GM23338 (cell line): ENCODE measurements at regions not wholly inside any gene's neighbourhood (a gene's known extent, or its start where the extent isn't known, plus 50 kb on each side); places are given as distances from the start of the nearest gene placed in this dataset.

ENCODE experiments used
- CREB1 ChIP-seq: fragments of 250-450 bp; sonication (Bioruptor Pico); IDR thresholded peaks from 2 replicates; pipeline ENCODE4 v1.5.0; 2020; ENCODE audit warnings: low read depth, mild to moderate bottlenecking, moderate library complexity
- ETS1 ChIP-seq: IDR thresholded peaks from 2 replicates; pipeline ENCODE4 v1.6.1; 2016; ENCODE audit warnings: antibody characterized with exemption
- EZH2 ChIP-seq: fragments of 200-600 bp; sonication (generic); IDR thresholded peaks from one replicate; pipeline ENCODE4 v1.8.0; 2017; ENCODE audit warnings: antibody characterized with exemption, mild to moderate bottlenecking, low read depth; ENCODE audit not compliant: unreplicated experiment
- EZH2phosphoT487 ChIP-seq: fragments of 200-600 bp; sonication (generic); IDR thresholded peaks from one replicate; pipeline ENCODE4 v1.8.1; 2018; ENCODE audit warnings: antibody characterized with exemption; ENCODE audit not compliant: unreplicated experiment
- JUNB ChIP-seq: IDR thresholded peaks from one replicate; pipeline ENCODE4 v1.6.1; 2016; ENCODE audit warnings: antibody characterized with exemption; ENCODE audit not compliant: unreplicated experiment
- NANOG ChIP-seq: IDR thresholded peaks from 2 replicates; pipeline ENCODE4 v1.6.1; 2016; ENCODE audit warnings: antibody characterized with exemption, borderline replicate concordance
- POLR2AphosphoS5 ChIP-seq: IDR thresholded peaks from 2 replicates; pipeline ENCODE4 v1.6.1; 2016; ENCODE audit warnings: antibody characterized with exemption, low read depth
- REST ChIP-seq: IDR thresholded peaks from one replicate; pipeline ENCODE4 v1.6.1; 2018; ENCODE audit warnings: antibody characterized with exemption; ENCODE audit not compliant: unreplicated experiment
- ZNF114 ChIP-seq: fragments of 250-450 bp; sonication (Bioruptor Pico); IDR thresholded peaks from 2 replicates; pipeline ENCODE4 v1.5.0; 2020; ENCODE audit warnings: mild to moderate bottlenecking, moderate library complexity
- ZNF331 ChIP-seq: fragments of 250-450 bp; sonication (Bioruptor Pico); IDR thresholded peaks from 2 replicates; pipeline ENCODE4 v1.5.0; 2020; ENCODE audit warnings: low read depth, mild to moderate bottlenecking, moderate library complexity
- TF ChIP-seq, protein P1 (sequence below), 2 experiments: fragments of 200-600 bp in 1 of 2; sonication (generic) in 1 of 2; conservative IDR thresholded peaks; 2 replicates each; pipeline versions ENCODE4 v1.5.1 to v1.6.1; 2016 to 2017; ENCODE audit warnings: antibody characterized with exemption in 2 of 2, low read depth in 2 of 2, mild to moderate bottlenecking in 2 of 2, moderate library complexity in 1 of 2

GRCh38 chr4:67275179-67275750, 270.0 kb downstream of the CENPC start:
- TF ChIP-seq, protein P1, sequence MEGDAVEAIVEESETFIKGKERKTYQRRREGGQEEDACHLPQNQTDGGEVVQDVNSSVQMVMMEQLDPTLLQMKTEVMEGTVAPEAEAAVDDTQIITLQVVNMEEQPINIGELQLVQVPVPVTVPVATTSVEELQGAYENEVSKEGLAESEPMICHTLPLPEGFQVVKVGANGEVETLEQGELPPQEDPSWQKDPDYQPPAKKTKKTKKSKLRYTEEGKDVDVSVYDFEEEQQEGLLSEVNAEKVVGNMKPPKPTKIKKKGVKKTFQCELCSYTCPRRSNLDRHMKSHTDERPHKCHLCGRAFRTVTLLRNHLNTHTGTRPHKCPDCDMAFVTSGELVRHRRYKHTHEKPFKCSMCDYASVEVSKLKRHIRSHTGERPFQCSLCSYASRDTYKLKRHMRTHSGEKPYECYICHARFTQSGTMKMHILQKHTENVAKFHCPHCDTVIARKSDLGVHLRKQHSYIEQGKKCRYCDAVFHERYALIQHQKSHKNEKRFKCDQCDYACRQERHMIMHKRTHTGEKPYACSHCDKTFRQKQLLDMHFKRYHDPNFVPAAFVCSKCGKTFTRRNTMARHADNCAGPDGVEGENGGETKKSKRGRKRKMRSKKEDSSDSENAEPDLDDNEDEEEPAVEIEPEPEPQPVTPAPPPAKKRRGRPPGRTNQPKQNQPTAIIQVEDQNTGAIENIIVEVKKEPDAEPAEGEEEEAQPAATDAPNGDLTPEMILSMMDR (conservative IDR thresholded peaks at IDR 0.05; ENCODE audit: low read depth in 2 of 2) = no peak
- TF ChIP-seq EZH2 (no peak), POLR2AphosphoS5 (no peak), EZH2phosphoT487 (no peak), REST (no peak), JUNB (no peak), CREB1 (no peak), ETS1 (no peak), NANOG (no peak), ZNF331 (no peak), ZNF114 (CRISPR knock-in tag) (no peak)
